NT2/D1 (cell line): ENCODE measurements at regions not wholly inside any gene's neighbourhood (a gene's known extent, or its start where the extent isn't known, plus 50 kb on each side); places are given as distances from the start of the nearest gene placed in this dataset.

Experiments used
- DNase-seq: peaks from one replicate; pipeline ENCODE4 v3.0.0-alpha.2; 2011; ENCODE audit warnings: low read depth, low spot score
- H3K27me3 ChIP-seq: 2 replicates; pipeline ENCODE4 v1.6.0; 2011; ENCODE audit warnings: mild to moderate bottlenecking; ENCODE audit not compliant: insufficient read length, insufficient read depth
- H3K36me3 ChIP-seq: 2 replicates; pipeline ENCODE4 v1.6.1; 2011; ENCODE audit warnings: mild to moderate bottlenecking, low read length, mixed read lengths; ENCODE audit not compliant: insufficient read depth, insufficient read length
- H3K4me1 ChIP-seq: 2 replicates; pipeline ENCODE4 v1.5.1; 2011; ENCODE audit not compliant: insufficient read depth, insufficient read length
- H3K4me3 ChIP-seq: 2 replicates; pipeline ENCODE4 v1.5.1; 2011; ENCODE audit warnings: low read depth; ENCODE audit not compliant: insufficient read length
- H3K9ac ChIP-seq: 2 replicates; pipeline ENCODE4 v1.6.0; 2011; ENCODE audit warnings: low read depth; ENCODE audit not compliant: insufficient read length
- H3K9me3 ChIP-seq: 2 replicates; pipeline ENCODE4 v1.5.1; 2011; ENCODE audit warnings: mild to moderate bottlenecking, low read length; ENCODE audit not compliant: insufficient read depth
- SUZ12 ChIP-seq: IDR thresholded peaks from 2 replicates; pipeline ENCODE4 v1.6.1; 2011; ENCODE audit not compliant: insufficient read length, insufficient read depth; ENCODE audit errors: extremely low read depth
- YY1 ChIP-seq: IDR thresholded peaks from 2 replicates; pipeline ENCODE4 v1.6.1; 2011; ENCODE audit not compliant: insufficient read length, insufficient read depth
- ZNF274 ChIP-seq: IDR thresholded peaks from 2 replicates; pipeline ENCODE4 v1.6.1; 2011; ENCODE audit warnings: mild to moderate bottlenecking, low read depth, low read length

DNA sequence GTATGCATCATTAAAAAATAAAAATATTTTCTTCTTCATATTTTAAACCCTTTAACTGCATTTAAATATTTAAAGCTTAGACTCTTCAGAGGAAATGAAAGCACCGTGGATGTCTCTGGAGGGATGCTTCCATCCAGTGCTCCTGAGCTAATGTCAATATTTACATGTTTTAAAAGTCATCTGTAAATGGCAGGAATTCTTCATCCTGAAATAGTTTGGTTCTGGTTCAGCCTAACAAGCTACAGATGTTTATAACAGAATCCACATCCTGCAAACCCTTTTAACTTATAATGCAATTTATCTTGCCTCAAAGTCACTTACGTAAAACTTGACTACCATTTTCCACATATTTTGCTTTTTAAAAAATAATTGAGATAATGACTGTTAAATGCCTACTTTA, 1207.3 kb downstream of the SLC16A7 start:
- Histone ChIP-seq H3K27me3 (no peaks in the 10 kb centered on the region), H3K4me1 (no peaks in the 10 kb centered on the region), H3K9ac (no peak overlapping the region), H3K4me3 (no peak overlapping the region), H3K9me3 (no peaks in the 10 kb centered on the region), H3K36me3 (no peaks in the 10 kb centered on the region)
- no peak for DNase-seq
- TF ChIP-seq YY1 = no peak
- TF ChIP-seq ZNF274 = no peak
- TF ChIP-seq SUZ12 = no peak

DNA sequence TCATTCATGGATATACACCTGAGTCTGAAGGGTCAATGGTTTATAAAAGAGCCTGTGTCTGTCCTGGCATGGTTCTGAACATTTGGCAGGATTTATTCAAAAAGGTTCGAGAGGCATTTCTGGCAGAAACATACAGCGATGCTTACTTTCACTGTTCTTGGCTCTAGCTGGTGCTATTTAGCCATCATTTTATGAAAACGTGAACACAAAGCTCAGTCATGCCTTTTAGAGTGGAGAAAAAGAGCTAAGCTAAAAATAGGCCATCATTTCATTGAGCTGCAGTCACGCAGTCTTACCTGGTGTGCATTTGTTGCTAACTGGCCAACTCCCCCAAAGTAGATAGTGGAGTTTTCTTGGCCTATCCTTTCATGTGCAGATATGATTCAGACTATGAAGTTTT, 1209.5 kb downstream of the SLC16A7 start:
- no peaks in the 10 kb centered on the region for H3K27me3 ChIP-seq
- H3K9ac ChIP-seq = no peak overlapping the region
- H3K9me3 ChIP-seq = no peaks in the 10 kb centered on the region
- H3K4me3 ChIP-seq = no peak overlapping the region
- no peak for TF ChIP-seq YY1
- no peak for TF ChIP-seq SUZ12
- TF ChIP-seq ZNF274 = no peak
- no peak for DNase-seq
- H3K36me3 ChIP-seq = no peaks in the 10 kb centered on the region
- no peaks in the 10 kb centered on the region for H3K4me1 ChIP-seq

- Histone ChIP-seq H3K9me3 (no peaks in the 10 kb centered on the region; the same call in 1 of the 2 replicates), H3K9ac (no peak overlapping the region), H3K4me1 (no peaks in the 10 kb centered on the region), H3K27me3 (no peaks in the 10 kb centered on the region), H3K4me3 (no peak overlapping the region), H3K36me3 (no peaks in the 10 kb centered on the region)
- TF ChIP-seq ZNF274 = no peak
- no peak for TF ChIP-seq SUZ12
- no peak for TF ChIP-seq YY1
- DNase-seq = no peak
Measured at GRCh38 chr12:60819794-60820193, 1224.0 kb downstream of the SLC16A7 start.

DNA sequence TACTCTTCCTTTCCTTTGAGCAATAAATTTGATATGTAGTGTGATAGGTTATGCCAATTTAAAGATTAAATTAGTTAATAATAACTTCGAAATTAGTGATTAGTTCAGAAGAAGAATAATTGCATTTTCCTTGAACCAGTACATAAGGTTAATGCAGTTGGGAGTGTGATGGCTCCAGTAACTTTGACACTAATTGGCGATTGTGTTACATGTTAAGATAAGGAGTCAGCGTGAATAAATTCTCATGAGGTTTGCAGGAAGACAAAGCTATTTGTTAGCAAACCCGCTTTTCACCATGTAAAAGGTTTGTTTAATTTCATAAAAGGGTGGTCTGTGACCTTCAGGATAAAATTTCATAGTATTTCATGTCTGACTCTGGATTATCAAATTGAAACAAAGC, 1226.8 kb downstream of the SLC16A7 start:
- H3K36me3 ChIP-seq = no peaks in the 10 kb centered on the region
- H3K9me3 ChIP-seq = no peaks in the 10 kb centered on the region
- H3K4me1 ChIP-seq = no peaks in the 10 kb centered on the region
- no peak for TF ChIP-seq YY1
- no peaks in the 10 kb centered on the region for H3K27me3 ChIP-seq
- H3K9ac ChIP-seq = no peak overlapping the region
- DNase-seq = no peak
- no peak overlapping the region for H3K4me3 ChIP-seq

DNA sequence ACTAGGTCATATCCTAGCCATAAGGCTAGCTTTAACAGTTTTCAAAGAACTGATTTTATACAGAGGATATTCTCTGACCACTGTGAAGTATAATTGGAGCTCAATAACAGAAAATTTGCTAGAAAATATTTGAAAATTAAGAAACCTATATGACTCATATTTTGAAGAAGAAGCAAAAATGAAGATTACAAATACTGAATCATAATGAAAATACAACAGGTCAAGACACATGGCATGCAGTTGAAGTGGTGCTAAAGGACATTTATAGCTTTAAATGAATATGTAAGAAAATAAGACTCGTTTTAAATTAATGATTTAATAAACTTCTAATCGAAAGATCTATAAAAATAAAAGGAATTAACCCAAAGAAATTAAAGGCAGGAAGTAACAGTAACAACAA, 1234.6 kb downstream of the SLC16A7 start:
- TF ChIP-seq ZNF274 (no peak), SUZ12 (no peak), YY1 (no peak)
- no peak overlapping the region for H3K9ac ChIP-seq
- no peaks in the 10 kb centered on the region for H3K4me1 ChIP-seq
- H3K4me3 ChIP-seq = no peak overlapping the region
- H3K27me3 ChIP-seq = no peaks in the 10 kb centered on the region
- no peaks in the 10 kb centered on the region for H3K36me3 ChIP-seq
- H3K9me3 ChIP-seq = no peaks in the 10 kb centered on the region
- DNase-seq = no peak

DNA sequence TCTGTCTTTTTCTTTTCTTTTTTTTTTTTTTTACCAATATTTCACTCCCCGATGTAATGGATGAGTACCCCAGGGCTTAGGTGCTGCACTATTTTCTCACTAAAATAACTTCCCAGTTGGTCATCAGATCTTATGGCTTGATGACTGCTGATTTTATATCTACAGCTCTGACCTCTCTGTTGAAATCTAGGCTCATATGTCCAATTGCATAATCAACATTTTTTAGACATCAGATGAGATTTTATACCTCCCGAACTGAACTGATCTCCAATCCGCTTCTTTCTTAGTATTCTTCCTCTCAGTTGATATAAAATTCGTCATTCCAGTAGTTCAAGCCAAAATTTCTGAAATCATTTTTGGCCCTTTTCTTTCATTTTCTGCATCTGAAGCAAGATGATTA, 1236.5 kb downstream of the SLC16A7 start:
- Histone ChIP-seq H3K4me1 (no peaks in the 10 kb centered on the region), H3K4me3 (no peak overlapping the region), H3K9ac (no peak overlapping the region), H3K27me3 (no peaks in the 10 kb centered on the region), H3K36me3 (no peaks in the 10 kb centered on the region), H3K9me3 (no peaks in the 10 kb centered on the region)
- TF ChIP-seq SUZ12 (no peak), YY1 (no peak), ZNF274 (no peak)
- DNase-seq = no peak

GRCh38 chr12:60834372-60834771, 1238.5 kb downstream of the SLC16A7 start:
- Histone ChIP-seq H3K4me3 (no peak overlapping the region), H3K27me3 (no peaks in the 10 kb centered on the region), H3K9ac (no peak overlapping the region), H3K9me3 (no peaks in the 10 kb centered on the region), H3K36me3 (no peaks in the 10 kb centered on the region), H3K4me1 (no peaks in the 10 kb centered on the region)
- DNase-seq = no peak
- TF ChIP-seq YY1 (no peak), ZNF274 (no peak), SUZ12 (no peak)

DNA sequence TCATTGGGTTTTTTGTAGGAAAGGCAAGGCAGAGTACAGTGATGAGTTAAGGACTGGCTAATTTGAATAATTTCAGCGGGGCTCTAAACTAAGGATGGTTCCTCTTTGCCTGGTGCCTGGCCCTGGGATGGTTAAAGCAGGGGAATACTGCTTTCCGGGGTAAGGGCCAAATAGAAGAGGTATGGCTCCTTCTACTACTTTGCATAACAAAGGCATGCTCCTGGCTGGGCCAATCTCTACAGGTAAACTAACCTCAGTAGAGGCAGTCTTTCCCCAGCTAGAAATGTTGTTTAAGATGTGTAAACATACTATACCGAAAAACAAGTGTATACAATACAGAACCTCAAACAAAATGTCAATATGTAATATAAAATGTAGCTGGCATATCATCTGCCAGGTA, 1239.0 kb downstream of the SLC16A7 start:
- DNase-seq = no peak
- no peaks in the 10 kb centered on the region for H3K4me1 ChIP-seq
- no peaks in the 10 kb centered on the region for H3K36me3 ChIP-seq
- no peak for TF ChIP-seq SUZ12
- no peak for TF ChIP-seq ZNF274
- TF ChIP-seq YY1 = no peak
- H3K9me3 ChIP-seq = no peaks in the 10 kb centered on the region
- H3K9ac ChIP-seq = no peak overlapping the region
- H3K27me3 ChIP-seq = no peaks in the 10 kb centered on the region
- H3K4me3 ChIP-seq = no peak overlapping the region
